SK-MEL-5 (cell line): ENCODE measurements at regions not wholly inside any gene's neighbourhood (a gene's known extent, or its start where the extent isn't known, plus 50 kb on each side); places are given as distances from the start of the nearest gene placed in this dataset.
"Not testable (repeated sequence)": the region's sequence is repeated elsewhere in the genome, so short reads cannot be mapped to it uniquely, and the experiment has no call there.

Experiments
- DNase-seq: peaks from one replicate; pipeline ENCODE4 v3.0.0-alpha.2; 2016; ENCODE audit warnings: low read depth, low spot score
- in situ Hi-C: cut with HindIII; loops from 2 replicates; pipeline ENCODE4 v1.10.0; 2016; ENCODE audit warnings: low sequenced_read_pairs, high pct_unique_total_duplicates, low pct_unique_long_range_greater_than_20kb

DNA sequence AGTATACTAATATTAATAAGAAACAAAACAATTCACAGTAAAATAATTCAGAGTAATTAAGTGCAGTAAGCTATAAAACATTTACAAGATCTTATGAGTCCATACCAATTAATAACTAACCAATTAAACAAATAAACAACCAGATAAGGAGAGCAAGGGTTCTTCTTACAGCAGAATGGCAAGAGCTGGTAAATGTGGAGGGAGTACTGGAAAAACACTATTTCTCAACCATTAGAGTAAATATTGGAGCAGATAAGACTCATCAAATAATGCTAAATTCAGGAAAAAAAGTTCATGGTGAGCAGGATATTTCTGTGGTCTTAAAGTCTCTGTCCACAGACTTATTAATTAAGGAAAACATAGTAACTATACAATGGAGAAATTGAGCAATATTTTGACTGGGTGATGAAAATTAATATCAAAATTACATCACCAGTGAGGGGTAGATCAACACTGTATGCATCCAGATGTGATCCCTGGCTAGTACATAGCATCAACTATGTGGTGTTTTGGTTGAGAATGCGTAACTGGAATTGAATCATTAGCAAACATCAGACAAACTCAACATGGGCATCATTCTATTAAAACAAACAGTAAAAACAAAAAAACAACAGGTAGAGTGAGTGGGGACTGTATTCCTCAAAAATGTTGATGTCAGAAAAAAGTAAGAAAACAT lies 1376.7 kb downstream of the PCDH19 start:
- in situ Hi-C loops: no loop called here
- DNase-seq: no peak

DNA sequence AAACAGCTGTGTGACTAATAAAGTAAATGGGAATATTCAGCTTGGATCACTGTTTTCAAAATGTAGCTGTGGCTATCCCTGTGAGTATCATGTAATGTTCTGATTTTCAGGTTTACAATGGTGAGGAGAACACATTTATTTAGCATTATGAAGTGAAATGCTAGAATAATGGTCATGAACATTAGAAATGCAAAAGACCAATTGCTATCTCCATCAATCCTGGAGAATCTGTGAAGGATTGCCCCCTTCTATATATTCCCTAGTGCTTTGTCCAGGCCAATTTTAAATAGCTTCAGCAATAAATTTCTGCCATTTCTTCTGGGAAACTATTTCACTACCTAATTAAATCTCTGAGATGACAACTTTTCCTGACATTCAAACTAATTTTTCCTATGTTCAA lies 1399.1 kb downstream of the PCDH19 start:
- in situ Hi-C loops: no loop called here
- DNase-seq: no peak

DNA sequence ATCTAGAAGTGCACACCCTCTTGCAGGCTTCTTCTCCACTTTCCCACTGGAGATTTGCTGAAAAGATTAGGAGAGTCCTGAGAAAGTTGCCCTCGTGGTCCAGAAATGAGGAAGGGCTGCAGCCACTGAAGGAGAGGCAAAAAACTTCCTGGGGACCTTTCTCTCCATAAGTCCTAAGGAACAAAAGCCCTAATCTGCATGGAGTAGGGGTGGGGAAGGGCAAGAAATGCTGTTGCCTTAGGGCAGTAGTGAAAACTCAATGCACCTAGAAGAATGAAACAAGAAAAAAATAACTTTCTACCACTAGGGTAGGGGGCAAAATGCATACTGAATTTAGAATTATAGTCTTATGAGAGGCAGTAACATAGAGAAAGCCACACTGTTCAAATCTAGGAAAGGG lies 1408.8 kb downstream of the PCDH19 start:
- in situ Hi-C loops: no loop called here
- no peak for DNase-seq

DNA sequence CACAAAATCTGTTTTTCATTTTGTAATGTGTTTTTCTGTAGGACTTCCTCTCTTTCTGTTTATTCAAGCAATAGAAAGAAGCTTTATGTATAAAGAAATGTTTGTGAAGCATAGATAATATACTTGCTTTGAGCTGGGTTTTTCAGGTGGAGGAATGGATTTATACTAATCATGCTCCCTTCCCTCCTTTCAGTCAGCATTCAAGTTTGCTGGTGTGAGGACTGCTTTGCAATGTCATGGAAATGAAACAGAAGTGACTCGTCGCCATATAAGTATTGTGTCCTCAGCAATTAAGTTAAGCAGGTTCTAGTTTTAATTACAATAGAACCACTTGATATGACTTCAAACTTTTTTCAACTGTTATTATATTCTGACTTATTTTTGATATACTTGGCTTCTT lies 1447.1 kb downstream of the PCDH19 start:
- in situ Hi-C loops: no loop called here
- DNase-seq: no peak

DNA sequence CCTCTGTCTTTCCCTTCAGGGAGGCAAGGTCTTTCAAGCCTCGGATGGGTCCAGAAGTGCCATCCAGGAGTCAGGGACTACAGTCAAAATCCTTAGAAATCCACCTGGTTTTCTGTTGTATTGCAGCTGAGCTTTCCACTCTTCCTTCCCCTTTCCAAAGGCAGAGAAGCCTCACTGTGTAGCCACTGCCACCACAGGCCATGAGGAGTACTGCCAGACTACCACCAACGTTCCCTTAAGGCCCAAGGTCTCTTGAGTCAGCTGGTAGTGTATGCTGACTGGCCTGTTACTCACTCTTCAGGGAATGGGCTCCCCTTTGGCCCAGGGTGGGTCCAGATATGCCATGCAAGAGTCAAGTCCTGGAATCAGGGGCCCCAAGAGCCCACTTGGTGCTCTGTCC lies 1454.1 kb downstream of the PCDH19 start:
- peak; percentile 15 for DNase-seq
- in situ Hi-C loops: no loop called here

DNA sequence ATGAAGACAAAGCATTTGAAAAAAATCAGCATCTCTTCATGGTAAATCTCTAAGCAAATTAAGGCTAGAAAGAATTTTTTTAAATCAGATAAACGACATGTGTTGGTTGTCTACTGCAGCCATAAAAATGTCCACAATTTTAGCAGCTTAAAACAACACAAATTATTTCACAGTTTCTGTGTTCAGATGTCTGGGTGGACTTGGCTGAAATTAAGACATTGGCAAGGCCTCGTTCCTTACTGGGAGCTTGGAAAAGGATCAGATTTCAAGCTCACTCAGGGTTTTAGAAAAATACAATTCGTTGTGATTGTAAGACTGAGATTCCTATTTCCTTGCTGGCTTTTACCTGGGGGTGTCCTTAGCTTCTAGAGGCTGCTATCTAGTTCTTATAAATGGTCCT lies 1470.6 kb downstream of the PCDH19 start:
- in situ Hi-C loops: no loop called here

DNA sequence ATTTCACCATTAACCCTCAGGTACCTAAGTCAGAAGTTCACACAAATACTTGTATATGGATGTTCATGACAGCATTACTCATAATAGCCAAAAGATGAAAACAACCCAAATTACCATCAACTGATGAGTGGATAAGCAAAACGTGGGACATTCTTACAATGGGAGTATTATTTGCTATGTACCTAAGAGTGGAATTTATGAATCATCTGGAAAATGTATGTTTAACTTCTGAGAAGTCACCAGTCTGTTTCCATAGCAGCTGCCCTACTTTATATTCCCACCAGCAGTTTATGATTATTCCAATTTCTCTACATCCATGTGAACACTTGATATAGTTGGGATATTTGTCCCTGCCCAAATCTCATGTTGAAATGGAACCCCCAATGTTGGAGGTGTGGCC lies 1478.9 kb downstream of the PCDH19 start:
- in situ Hi-C loops: no loop called here
- no peak for DNase-seq

More for the DNA sequence above, 1470.6 kb downstream of the PCDH19 start:
- no peak for DNase-seq

DNA sequence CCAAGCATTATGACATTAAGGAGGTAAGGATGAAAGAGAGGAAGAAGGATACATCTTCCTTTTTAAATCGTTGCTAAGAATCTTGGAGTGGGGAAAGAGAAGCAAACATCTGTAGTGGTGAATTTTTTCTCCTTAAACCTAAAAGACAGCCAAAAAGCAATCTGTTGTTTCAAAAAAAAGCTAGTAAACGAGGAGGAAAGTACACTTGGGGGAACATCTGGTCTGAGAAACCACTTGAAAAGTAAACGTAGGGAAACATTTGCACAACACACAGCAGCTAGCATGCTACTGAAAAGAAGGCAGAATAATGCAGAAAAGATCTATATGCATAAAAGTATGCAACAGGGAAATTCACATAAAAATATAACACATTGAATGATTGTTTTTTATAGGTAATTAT lies 1485.6 kb downstream of the PCDH19 start:
- DNase-seq: no peak

DNA sequence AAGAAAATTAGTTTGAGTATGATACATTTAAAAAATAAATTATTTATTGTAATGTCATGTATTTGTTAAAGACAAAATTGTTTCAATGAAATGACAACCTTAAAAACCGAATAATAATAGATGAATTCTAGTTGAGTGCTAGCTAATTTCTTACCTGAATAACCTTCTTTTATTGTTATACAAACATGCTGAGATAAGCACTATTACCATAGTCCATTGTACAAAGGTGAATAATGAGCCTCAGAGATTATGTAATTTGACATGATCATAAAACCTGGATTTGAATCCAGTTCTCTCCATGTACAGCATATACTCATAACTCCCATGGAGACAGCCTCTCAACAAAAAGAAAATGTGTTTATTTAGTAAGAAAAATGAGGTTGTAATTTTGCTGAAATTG lies 1512.9 kb downstream of the PCDH19 start:
- DNase-seq: no peak
- in situ Hi-C loops: no loop called here

More for the DNA sequence above, 1485.6 kb downstream of the PCDH19 start:
- in situ Hi-C loops: no loop called here

DNA sequence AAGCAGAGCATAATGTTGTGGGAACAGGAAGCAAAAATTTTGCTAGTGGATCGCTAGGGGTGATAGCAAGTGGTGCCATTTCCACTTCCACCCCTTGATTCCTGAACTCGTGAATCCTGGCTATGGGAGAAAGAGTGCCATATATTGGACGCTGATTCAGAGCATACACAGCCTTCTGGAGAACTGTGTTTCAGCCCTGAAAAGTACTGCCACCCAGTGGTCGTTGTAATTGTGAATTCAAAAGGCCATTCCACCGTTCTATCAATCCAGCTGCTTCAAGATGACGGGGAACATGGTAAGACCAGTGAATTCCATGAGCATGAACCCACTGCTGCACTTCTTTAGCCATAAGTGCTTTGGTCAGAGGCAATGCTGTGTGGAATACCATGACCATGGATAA lies 1559.4 kb downstream of the PCDH19 start:
- in situ Hi-C loops: not testable (repeated sequence)

More for the DNA sequence above, 1559.4 kb downstream of the PCDH19 start:
- DNase-seq: peak; percentile 62
